HCT116 (cell line): ENCODE measurements at regions not wholly inside any gene's neighbourhood (a gene's known extent, or its start where the extent isn't known, plus 50 kb on each side); places are given as distances from the start of the nearest gene placed in this dataset.

Experiments
- ATAC-seq: fragments of 200-7000 bp; cut with Tn5 transposase; 2 replicates; pipeline ENCODE4 v1.9.1; 2020; ENCODE audit warnings: mild to moderate bottlenecking, moderate library complexity
- BruUV-seq: library from RNA; stranded (reverse); fragments of 400-500 nt; replicated peaks from 2 replicates; lab custom pipeline; 2021; lab: Mats Ljungman, UMichigan
- CTCF ChIA-PET: fragments of 300-600 bp; sonication (Branson Sonifier 250); formaldehyde crosslinking; loops from one replicate; lab custom pipeline; 2021; ENCODE audit warnings: antibody characterized with exemption; lab: Charles Lee
- POLR2A ChIA-PET: fragments of 300-600, 350-600 bp; sonication (Branson Sonifier 250); formaldehyde crosslinking; loops from one replicate; lab custom pipeline; 2021; ENCODE audit warnings: antibody characterized with exemption; lab: Charles Lee
- RAD21 ChIA-PET, 2 experiments: fragments of 300-600 bp; sonication (Branson Sonifier 250); formaldehyde crosslinking; loops; one replicate each; lab custom pipeline; 2023; ENCODE audit warnings: low total read pairs in 2 of 2; ENCODE audit not compliant: uncharacterized antibody in 2 of 2, unreplicated experiment in 2 of 2, low non-redundant PET in 1 of 2; lab: Charles Lee
- DNase-seq: peaks from one replicate; pipeline ENCODE4 v3.0.0-alpha.2; 2010; ENCODE audit warnings: low read depth, low spot score
- H2AFZ ChIP-seq: fragments of 200-600 bp; shearing (Covaris generic), sonication (generic); 2 replicates; pipeline ENCODE4 v1.6.1; 2017; ENCODE audit warnings: low read depth, mixed run types, mixed read lengths, antibody characterized with exemption, low read length; ENCODE audit not compliant: poor library complexity, severe bottlenecking
- H3K27ac ChIP-seq: 2 replicates; pipeline ENCODE4 v1.5.1; 2012; ENCODE audit warnings: low read depth, low read length
- H3K27me3 ChIP-seq: fragments of 200-600 bp; sonication (generic); 2 replicates; pipeline ENCODE4 v1.6.1; 2016; ENCODE audit warnings: mixed run types, low read length, mixed read lengths; ENCODE audit not compliant: insufficient read depth
- H3K36me3 ChIP-seq, 2 experiments: fragments of 200-500 bp in 1 of 2; fragments of 200-600 bp in 1 of 2; sonication (Bioruptor generic) in 1 of 2; sonication (generic) in 1 of 2; 2 replicates each; pipeline versions ENCODE4 v1.5.1 to v1.6.1; 2014 to 2016; ENCODE audit warnings: low read length in 2 of 2, inconsistent platforms in 1 of 2, mixed read lengths in 1 of 2, mixed run types in 1 of 2; ENCODE audit not compliant: insufficient read depth in 2 of 2, control insufficient read depth in 1 of 2
- H3K4me1 ChIP-seq, 2 experiments: fragments of 200-600 bp in 1 of 2; sonication (generic) in 1 of 2; 2 replicates each; pipeline versions ENCODE4 v1.5.1 to v1.6.1; 2012 to 2017; ENCODE audit warnings: low read length in 2 of 2, inconsistent platforms in 1 of 2, mild to moderate bottlenecking in 1 of 2, mixed read lengths in 1 of 2, mixed run types in 1 of 2, moderate library complexity in 1 of 2; ENCODE audit not compliant: insufficient read depth in 2 of 2, control insufficient read depth in 1 of 2
- H3K4me2 ChIP-seq: fragments of 200-600 bp; sonication (generic); 2 replicates; pipeline ENCODE4 v1.6.1; 2017; ENCODE audit warnings: mixed run types, low read length, mixed read lengths
- H3K4me3 ChIP-seq, 2 experiments: fragments of 200-600 bp in 1 of 2; sonication (generic) in 1 of 2; replicated peaks in 1 of 2; 2 replicates each; pipeline ENCODE4 v1.5.1; 2011 to 2016; ENCODE audit warnings: low read length in 2 of 2, control low read depth in 1 of 2, low read depth in 1 of 2, mild to moderate bottlenecking in 1 of 2, mixed read lengths in 1 of 2, mixed run types in 1 of 2
- H3K79me2 ChIP-seq: fragments of 200-600 bp; sonication (generic); 2 replicates; pipeline ENCODE4 v1.6.1; 2017; ENCODE audit warnings: mild to moderate bottlenecking, mixed run types, low read length, moderate library complexity, mixed read lengths; ENCODE audit not compliant: insufficient read depth
- H3K9ac ChIP-seq: fragments of 200-600 bp; sonication (generic); 2 replicates; pipeline ENCODE4 v1.6.1; 2016; ENCODE audit warnings: low read length, mixed read lengths
- H3K9me2 ChIP-seq: fragments of 200-600 bp; sonication (generic), shearing (Covaris generic); 2 replicates; pipeline ENCODE4 v1.6.1; 2017; ENCODE audit warnings: mixed run types, mild to moderate bottlenecking, moderate library complexity; ENCODE audit not compliant: insufficient read depth
- H3K9me3 ChIP-seq, 2 experiments: fragments of 200-500 bp in 1 of 2; fragments of 200-600 bp in 1 of 2; sonication (Bioruptor generic) in 1 of 2; sonication (generic) in 1 of 2; 2 replicates each; pipeline ENCODE4 v1.6.1; 2014 to 2017; ENCODE audit warnings: low read length in 2 of 2, mixed read lengths in 2 of 2, inconsistent platforms in 1 of 2, low read depth in 1 of 2, mild to moderate bottlenecking in 1 of 2, mixed run types in 1 of 2, moderate library complexity in 1 of 2; ENCODE audit not compliant: control insufficient read depth in 1 of 2, insufficient read depth in 1 of 2
- H4K20me1 ChIP-seq: fragments of 200-600 bp; sonication (generic), shearing (Covaris generic); 2 replicates; pipeline ENCODE4 v1.6.1; 2017; ENCODE audit warnings: mixed run types, mild to moderate bottlenecking, moderate library complexity; ENCODE audit not compliant: insufficient read depth
- ATF3 ChIP-seq: IDR thresholded peaks from 2 replicates; pipeline ENCODE4 v1.6.1; 2012
- CBX3 ChIP-seq: IDR thresholded peaks from 2 replicates; pipeline ENCODE4 v1.6.1; 2012; ENCODE audit warnings: low read depth
- CTCF ChIP-seq, 3 experiments: fragments of 200-600 bp in 1 of 3; sonication (generic) in 1 of 3; IDR thresholded peaks in 2 of 3; conservative IDR thresholded peaks in 1 of 3; 2 replicates each; pipeline ENCODE4 v1.5.1; 2012 to 2017; ENCODE audit warnings: low read depth in 2 of 3, low read length in 2 of 3, antibody characterized with exemption in 1 of 3, borderline replicate concordance in 1 of 3, control low read depth in 1 of 3, mild to moderate bottlenecking in 1 of 3, mixed read lengths in 1 of 3, mixed run types in 1 of 3, moderate library complexity in 1 of 3; ENCODE audit not compliant: insufficient read depth in 1 of 3
- EGR1 ChIP-seq: IDR thresholded peaks from 2 replicates; pipeline ENCODE4 v1.6.1; 2012; ENCODE audit warnings: low read depth
- EZH2 ChIP-seq: fragments of 200-600 bp; sonication (generic); IDR thresholded peaks from 2 replicates; pipeline ENCODE4 v1.6.1; 2017; ENCODE audit warnings: antibody characterized with exemption, mixed run types
- EZH2phosphoT487 ChIP-seq: fragments of 200-600 bp; IDR thresholded peaks from 2 replicates; pipeline ENCODE4 v1.6.1; 2018; ENCODE audit warnings: antibody characterized with exemption, borderline replicate concordance
- FOSL1 ChIP-seq: IDR thresholded peaks from 2 replicates; pipeline ENCODE4 v1.6.1; 2012; ENCODE audit warnings: low read depth
- JUND ChIP-seq: IDR thresholded peaks from 2 replicates; pipeline ENCODE4 v1.6.1; 2012
- MAX ChIP-seq: IDR thresholded peaks from 2 replicates; pipeline ENCODE4 v1.6.1; 2012
- POLR2AphosphoS5 ChIP-seq: IDR thresholded peaks from 2 replicates; pipeline ENCODE4 v1.6.1; 2011; ENCODE audit warnings: mild to moderate bottlenecking, low read depth, low read length, moderate library complexity
- RAD21 ChIP-seq: IDR thresholded peaks from 2 replicates; pipeline ENCODE4 v1.6.1; 2012; ENCODE audit warnings: low read depth, mild to moderate bottlenecking
- REST ChIP-seq: IDR thresholded peaks from 2 replicates; pipeline ENCODE4 v1.6.1; 2012; ENCODE audit warnings: low read depth
- SIN3A ChIP-seq: IDR thresholded peaks from 2 replicates; pipeline ENCODE4 v1.6.1; 2012; ENCODE audit warnings: low read depth
- SP1 ChIP-seq: IDR thresholded peaks from 2 replicates; pipeline ENCODE4 v1.6.1; 2012; ENCODE audit warnings: low read depth
- TCF7L2 ChIP-seq: IDR thresholded peaks from 2 replicates; pipeline ENCODE4 v1.7.0; 2011; ENCODE audit warnings: borderline replicate concordance, inconsistent platforms; ENCODE audit not compliant: insufficient read depth, insufficient read length; ENCODE audit errors: extremely low read depth
- ZNF274 ChIP-seq: fragments of 200-500 bp; sonication (Bioruptor generic); IDR thresholded peaks from 2 replicates; pipeline ENCODE4 v1.6.1; 2014; ENCODE audit warnings: mild to moderate bottlenecking, low read depth, low read length, inconsistent platforms
- intact Hi-C: fragments of 100-400 bp; cut with micrococcal nuclease; formaldehyde crosslinking; loops from 2 replicates; pipeline ENCODE4 v1.10.0; 2022

GRCh38 chr6:121885399-121886152, 450.1 kb downstream of the GJA1 start:
- H3K79me2 ChIP-seq: no peaks in the 10 kb centered on the region
- ChIA-PET POLR2A (no interaction called here), RAD21 (no interaction called here), CTCF (no interaction called here)
- no peak overlapping the region for H3K4me2 ChIP-seq
- no peaks in the 10 kb centered on the region for H4K20me1 ChIP-seq
- peaks cover 0 to 7% of the 10 kb centered on the region in 2 experiments; a peak in 1 of 4 replicates for H3K4me1 ChIP-seq
- intact Hi-C loops: no loop called here
- DNase-seq (no peak), ATAC-seq (no peak)
- H3K9ac ChIP-seq: no peak overlapping the region
- no peaks in the 10 kb centered on the region for H3K9me2 ChIP-seq
- no peak overlapping the region for H3K27ac ChIP-seq
- H2AFZ ChIP-seq: peak overlapping the region; percentile 60
- TF ChIP-seq CTCF (IDR thresholded peaks at IDR 0.05 in 2 of 3, conservative IDR thresholded peaks at IDR 0.05 in 1 of 3; ENCODE audit: borderline replicate concordance in 1 of 3, insufficient read depth in 1 of 3, low read depth in 2 of 3, low read length in 2 of 3): no peak
- no peak for TF ChIP-seq EGR1
- TF ChIP-seq EZH2phosphoT487: no peak
- TF ChIP-seq RAD21: no peak
- no peak for TF ChIP-seq TCF7L2
- TF ChIP-seq JUND: no peak
- no peak for TF ChIP-seq SP1
- no peak for TF ChIP-seq FOSL1
- no peak for TF ChIP-seq MAX
- no peak for TF ChIP-seq SIN3A
- TF ChIP-seq ATF3: no peak
- TF ChIP-seq POLR2AphosphoS5: no peak
- no peak for TF ChIP-seq EZH2
- no peak for TF ChIP-seq REST
- TF ChIP-seq CBX3: no peak
- TF ChIP-seq ZNF274: no peak
- TF ChIP-seq, all 23 proteins: peak for 0
- no TSS peak for BruUV-seq
- no peaks in the 10 kb centered on the region for H3K36me3 ChIP-seq
- H3K27me3 ChIP-seq: no peaks in the 10 kb centered on the region
- H3K4me3 ChIP-seq: no peak overlapping the region
- no peaks in the 10 kb centered on the region for H3K9me3 ChIP-seq
